K562 (cell line): ENCODE measurements at regions not wholly inside any gene's neighbourhood (a gene's known extent, or its start where the extent isn't known, plus 50 kb on each side); places are given as distances from the start of the nearest gene placed in this dataset.

Experiments
- ATAC-seq: fragments of 200-7000 bp; cut with Tn5 transposase; 3 replicates; pipeline ENCODE4 v1.9.1; 2020; ENCODE audit warnings: moderate library complexity
- BruUV-seq: library from RNA; stranded (reverse); fragments of 400-500 nt; replicated peaks from 2 replicates; lab custom pipeline; 2021; lab: Mats Ljungman, UMichigan
- CTCF ChIA-PET: fragments of 300-600 bp; formaldehyde crosslinking; extraction: SDS; loops from one replicate; lab custom pipeline; 2021; ENCODE audit warnings: low intra/inter-chr PET ratio; lab: Yijun Ruan, JAX
- POLR2A ChIA-PET: fragments of 300-600, 350-650 bp; sonication (Branson Sonifier 250); formaldehyde crosslinking; extraction: SDS; loops from one replicate; lab custom pipeline; 2021; ENCODE audit warnings: antibody characterized with exemption, inconsistent platforms; lab: Yijun Ruan, JAX
- DNase-seq, 4 experiments: peaks; one replicate each; pipeline versions ENCODE4 v3.0.0 to v3.0.0-alpha.2; 2011 to 2018; ENCODE audit warnings: low spot score in 3 of 4, mixed read lengths in 3 of 4; ENCODE audit errors: extremely low read depth in 1 of 4
- FAIRE-seq: peaks from 2 replicates; lab custom pipeline; 2011; peaks lifted over from hg19 to GRCh38; lab: Jason Lieb, UNC
- H2AFZ ChIP-seq: 2 replicates; pipeline ENCODE4 v1.6.0; 2011; ENCODE audit warnings: low read depth, low read length, control low read depth, inconsistent platforms
- H3K27ac ChIP-seq: fragments of 200-600 bp; 3 replicates; pipeline ENCODE4 v1.8.0; 2011; ENCODE audit warnings: low read depth, mild to moderate bottlenecking, control low read depth, inconsistent platforms, low read length, moderate library complexity, mixed read lengths; ENCODE audit errors: extremely low read depth
- H3K27me3 ChIP-seq, 2 experiments: fragments of 300-600 bp in 1 of 2; 2 replicates in 1 of 2; 3 replicates in 1 of 2; pipeline versions ENCODE4 v1.6.0 to v1.8.0; 2011; ENCODE audit warnings: inconsistent platforms in 2 of 2, low read length in 2 of 2, mild to moderate bottlenecking in 1 of 2, mixed read lengths in 1 of 2, moderate library complexity in 1 of 2; ENCODE audit not compliant: control insufficient read depth in 2 of 2, insufficient read depth in 2 of 2
- H3K36me3 ChIP-seq: fragments of 300-600 bp; 3 replicates; pipeline ENCODE4 v1.8.0; 2011; ENCODE audit warnings: mild to moderate bottlenecking, low read length, inconsistent platforms; ENCODE audit not compliant: control insufficient read depth, insufficient read depth
- H3K4me1 ChIP-seq, 2 experiments: fragments of 200-600 bp in 1 of 2; replicated peaks in 1 of 2; 2 replicates in 1 of 2; 3 replicates in 1 of 2; pipeline versions ENCODE4 v1.5.1 to v1.8.0; 2011; ENCODE audit warnings: inconsistent platforms in 2 of 2, low read length in 2 of 2, mild to moderate bottlenecking in 1 of 2, mixed read lengths in 1 of 2, moderate library complexity in 1 of 2; ENCODE audit not compliant: control insufficient read depth in 2 of 2, insufficient read depth in 2 of 2
- H3K4me2 ChIP-seq: 2 replicates; pipeline ENCODE4 v1.6.1; 2011; ENCODE audit warnings: low read length, control low read depth, inconsistent platforms, mixed read lengths; ENCODE audit not compliant: insufficient read depth
- H3K4me3 ChIP-seq: fragments of 200-600 bp; sonication (generic), shearing (Covaris generic); 2 replicates; pipeline ENCODE4 v1.5.1; 2016; ENCODE audit warnings: control low read depth, inconsistent platforms
- H3K79me2 ChIP-seq: fragments of 200-600 bp; 3 replicates; pipeline ENCODE4 v1.8.0; 2011; ENCODE audit warnings: low read length, inconsistent platforms; ENCODE audit not compliant: control insufficient read depth, insufficient read depth
- H3K9ac ChIP-seq, 2 experiments: 2 replicates each; pipeline versions ENCODE4 v1.6.0 to v1.6.1; 2011; ENCODE audit warnings: low read depth in 2 of 2, low read length in 2 of 2, control low read depth in 1 of 2, inconsistent platforms in 1 of 2, mild to moderate bottlenecking in 1 of 2, mixed read lengths in 1 of 2; ENCODE audit not compliant: insufficient read depth in 1 of 2
- H3K9me1 ChIP-seq: one replicate; pipeline ENCODE4 v1.6.0; 2011; ENCODE audit warnings: inconsistent platforms, mild to moderate bottlenecking, low read length, moderate library complexity; ENCODE audit not compliant: control insufficient read depth, insufficient read depth
- H3K9me3 ChIP-seq: replicated peaks from 2 replicates; pipeline ENCODE4 v1.5.1; 2011; ENCODE audit warnings: low read depth, low read length, inconsistent platforms; ENCODE audit not compliant: control insufficient read depth, insufficient read depth
- H4K20me1 ChIP-seq: replicated peaks from 2 replicates; pipeline ENCODE4 v1.6.1; 2011; ENCODE audit warnings: low read length, inconsistent platforms, mixed read lengths; ENCODE audit not compliant: control insufficient read depth, insufficient read depth
- HEY1 ChIP-seq: fragments of 250-450 bp; sonication (Bioruptor Pico); IDR thresholded peaks from 2 replicates; pipeline ENCODE4 v1.5.0; 2020; ENCODE audit warnings: mild to moderate bottlenecking, moderate library complexity, borderline replicate concordance
- PRMT5 ChIP-seq: sonication (generic); formaldehyde crosslinking; IDR thresholded peaks from 2 replicates; pipeline ENCODE4 v1.5.0; 2020; ENCODE audit warnings: missing genetic modification reagents
- RBM15 ChIP-seq: fragments of 200-400 bp; formaldehyde crosslinking; IDR thresholded peaks from 2 replicates; pipeline ENCODE4 v1.6.1; 2018; ENCODE audit warnings: mild to moderate bottlenecking, low read length, moderate library complexity; ENCODE audit not compliant: insufficient read depth
- RCOR1 ChIP-seq, 2 experiments: IDR thresholded peaks; 2 replicates each; pipeline ENCODE4 v1.6.1; 2012; ENCODE audit warnings: low read depth in 2 of 2, low read length in 2 of 2, borderline replicate concordance in 1 of 2, improper control_type of control experiment in 1 of 2
- SMAD2 ChIP-seq: fragments of 150-350 bp; IDR thresholded peaks from 2 replicates; pipeline ENCODE4 v1.6.1; 2014; ENCODE audit warnings: low read depth, mild to moderate bottlenecking, low read length
- WGBS: fragments of 100-300 bp; shearing (Covaris generic); methylation state at CpG from one replicate; pipeline ENCODE4 v1.1.6; 2016; ENCODE audit warnings: low coverage, mixed read lengths; ENCODE audit not compliant: insufficient coverage; ENCODE audit errors: missing lambda C conversion rate; 5-methylcytosine and 5-hydroxymethylcytosine counted together
- in situ Hi-C: fragments of 300-500 bp; cut with MboI; formaldehyde crosslinking; loops from 4 replicates; pipeline ENCODE4 v1.15.0; 2018; ENCODE audit warnings: inconsistent platforms, mixed read lengths
- intact Hi-C: fragments of 100-400 bp; cut with micrococcal nuclease; formaldehyde crosslinking; loops from 2 replicates; pipeline ENCODE4 v1.14.2; 2022
- TF ChIP-seq, protein P1 (sequence below): fragments of 250-450 bp; sonication (Bioruptor Pico); IDR thresholded peaks from 2 replicates; pipeline ENCODE4 v1.8.0; 2021; ENCODE audit warnings: mild to moderate bottlenecking, moderate library complexity

DNA sequence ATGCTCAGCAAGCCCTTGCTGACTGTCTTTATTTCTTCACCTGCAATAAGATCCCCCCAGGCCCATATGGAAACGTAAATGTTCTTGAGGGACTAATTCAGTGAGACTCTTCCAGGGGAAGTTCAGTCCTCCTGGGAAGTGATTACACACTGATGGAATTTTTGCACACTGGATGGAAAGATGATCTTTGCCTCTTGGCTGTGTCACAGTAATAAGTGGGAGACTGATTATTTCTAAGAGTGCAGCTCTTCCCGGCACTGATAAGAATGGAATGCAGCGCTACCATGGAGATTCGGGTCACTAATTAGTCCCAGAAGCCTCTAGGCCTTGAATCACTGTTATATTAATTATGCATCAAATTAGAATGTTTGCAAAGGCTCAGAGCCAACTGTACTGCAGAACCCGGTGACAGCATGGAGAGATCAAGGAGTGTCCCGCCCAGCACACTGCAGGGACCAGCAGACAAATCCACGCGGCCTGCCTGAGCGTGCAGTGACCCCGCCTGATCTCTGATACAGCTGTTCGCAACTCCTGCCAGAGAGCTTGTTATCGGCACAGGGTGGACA lies 178.3 kb downstream of the SNX19 start (continued):
- TF ChIP-seq RBM15 (no peak), SMAD2 (no peak)
- TF ChIP-seq, protein P1, sequence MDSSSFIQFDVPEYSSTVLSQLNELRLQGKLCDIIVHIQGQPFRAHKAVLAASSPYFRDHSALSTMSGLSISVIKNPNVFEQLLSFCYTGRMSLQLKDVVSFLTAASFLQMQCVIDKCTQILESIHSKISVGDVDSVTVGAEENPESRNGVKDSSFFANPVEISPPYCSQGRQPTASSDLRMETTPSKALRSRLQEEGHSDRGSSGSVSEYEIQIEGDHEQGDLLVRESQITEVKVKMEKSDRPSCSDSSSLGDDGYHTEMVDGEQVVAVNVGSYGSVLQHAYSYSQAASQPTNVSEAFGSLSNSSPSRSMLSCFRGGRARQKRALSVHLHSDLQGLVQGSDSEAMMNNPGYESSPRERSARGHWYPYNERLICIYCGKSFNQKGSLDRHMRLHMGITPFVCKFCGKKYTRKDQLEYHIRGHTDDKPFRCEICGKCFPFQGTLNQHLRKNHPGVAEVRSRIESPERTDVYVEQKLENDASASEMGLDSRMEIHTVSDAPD (CRISPR knock-in tag) = no peak
- TF ChIP-seq, all 486 proteins: peak for 0

DNA sequence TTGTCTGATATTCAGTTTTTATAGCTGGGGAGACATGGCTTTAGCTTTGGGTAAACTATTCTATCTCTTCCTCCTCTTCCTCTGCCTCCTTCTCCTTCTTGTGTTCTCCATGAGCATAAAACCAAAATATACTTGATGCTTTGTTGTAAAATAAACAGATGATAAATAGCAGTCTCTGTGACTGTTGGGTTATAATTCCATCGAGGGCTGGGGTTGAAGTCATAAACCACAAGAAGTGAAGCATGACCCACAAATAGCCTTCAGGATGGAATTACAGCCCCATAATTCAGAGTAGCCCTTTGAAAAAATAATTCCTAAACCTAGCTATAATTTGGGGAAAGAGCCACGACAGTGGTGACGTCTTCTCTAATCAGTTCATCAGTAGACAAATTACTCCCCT lies 177.7 kb downstream of the SNX19 start:
- Histone ChIP-seq H3K4me3 (no peak overlapping the region), H4K20me1 (no peaks in the 10 kb centered on the region), H3K27me3 (no peaks in the 10 kb centered on the region), H3K4me1 (no peaks in the 10 kb centered on the region), H3K9ac (no peak overlapping the region), H3K4me2 (no peak overlapping the region), H3K9me1 (no peaks in the 10 kb centered on the region), H3K27ac (no peak overlapping the region), H2AFZ (no peak overlapping the region), H3K9me3 (no peaks in the 10 kb centered on the region), H3K79me2 (no peaks in the 10 kb centered on the region), H3K36me3 (no peaks in the 10 kb centered on the region)
- DNase-seq = no peak
- ChIA-PET POLR2A (interaction anchor here (1.3 kb wide), 1 partner anchor 21 kb away, joined by 3 read pairs; no protein-coding TSS in a partner anchor), CTCF (interaction anchor here (0.6 kb wide), 1 partner anchor 14 kb away, joined by 4 read pairs; no protein-coding TSS in a partner anchor)
- in situ Hi-C loops (no loop called here), intact Hi-C loops (no loop called here)
- WGBS = 0% methylated on average over 3 of the region's 3 CpGs
- FAIRE-seq = no peak
- no TSS peak for BruUV-seq
- TF ChIP-seq PRMT5 (CRISPR knock-in tag) (no peak), RCOR1 (IDR thresholded peaks at IDR 0.05; ENCODE audit: borderline replicate concordance in 1 of 2, low read depth in 2 of 2, low read length in 2 of 2) (no peak), HEY1 (CRISPR knock-in tag) (no peak)
- ATAC-seq = no peak
